Osteocyte (in vitro differentiated cells): ENCODE measurements at regions not wholly inside any gene's neighbourhood (a gene's known extent, or its start where the extent isn't known, plus 50 kb on each side); places are given as distances from the start of the nearest gene placed in this dataset.

Experiments
- DNase-seq: peaks from one replicate; pipeline ENCODE4 v3.0.0; 2021; ENCODE audit warnings: mixed read lengths; ENCODE audit not compliant: unreplicated experiment; ENCODE audit errors: extremely low spot score
- H3K27ac Mint-ChIP-seq: one replicate; pipeline ENCODE4 v1.8.0; 2021; ENCODE audit warnings: mild to moderate bottlenecking, mixed read lengths; ENCODE audit not compliant: unreplicated experiment
- H3K27me3 Mint-ChIP-seq: one replicate; pipeline ENCODE4 v1.8.0; 2021; ENCODE audit warnings: mixed read lengths; ENCODE audit not compliant: unreplicated experiment
- H3K36me3 Mint-ChIP-seq: one replicate; pipeline ENCODE4 v1.8.0; 2021; ENCODE audit warnings: mixed read lengths; ENCODE audit not compliant: unreplicated experiment
- H3K4me1 Mint-ChIP-seq: one replicate; pipeline ENCODE4 v1.8.0; 2021; ENCODE audit warnings: mixed read lengths; ENCODE audit not compliant: unreplicated experiment
- H3K4me3 Mint-ChIP-seq: one replicate; pipeline ENCODE4 v1.8.0; 2021; ENCODE audit warnings: mild to moderate bottlenecking, moderate library complexity, mixed read lengths; ENCODE audit not compliant: unreplicated experiment
- H3K9me3 Mint-ChIP-seq: one replicate; pipeline ENCODE4 v1.8.0; 2021; ENCODE audit warnings: mixed read lengths; ENCODE audit not compliant: unreplicated experiment
- TF ChIP-seq, protein P1 (sequence below): fragments of 200-600 bp; sonication (generic); IDR thresholded peaks from 2 replicates; pipeline ENCODE4 v1.5.0; 2021; ENCODE audit warnings: antibody characterized with exemption, mild to moderate bottlenecking, moderate library complexity

DNA sequence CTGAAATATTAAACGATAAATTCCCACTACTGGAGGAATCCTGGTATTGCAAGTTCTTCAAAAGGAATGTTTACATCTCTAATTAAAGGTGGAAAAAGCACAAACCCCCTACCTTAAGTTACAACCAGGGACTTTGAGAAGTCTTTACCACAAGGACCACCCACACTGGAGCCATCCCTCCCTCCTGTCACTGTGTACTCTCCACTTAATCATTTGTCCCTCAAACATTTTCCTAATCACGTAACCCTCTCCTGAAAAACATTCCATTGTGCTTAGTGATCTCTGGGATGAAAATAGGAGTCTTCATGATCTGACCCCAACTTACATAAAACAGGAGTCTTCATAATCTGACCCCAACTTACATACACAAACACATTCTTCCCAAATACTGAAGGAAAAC is 85.7 kb downstream of the SUCLG1 start:
- DNase-seq, result no peak
- no peaks in the 10 kb centered on the region for H3K4me1 Mint-ChIP-seq
- H3K4me3 Mint-ChIP-seq, result no peak overlapping the region
- TF ChIP-seq, protein P1, sequence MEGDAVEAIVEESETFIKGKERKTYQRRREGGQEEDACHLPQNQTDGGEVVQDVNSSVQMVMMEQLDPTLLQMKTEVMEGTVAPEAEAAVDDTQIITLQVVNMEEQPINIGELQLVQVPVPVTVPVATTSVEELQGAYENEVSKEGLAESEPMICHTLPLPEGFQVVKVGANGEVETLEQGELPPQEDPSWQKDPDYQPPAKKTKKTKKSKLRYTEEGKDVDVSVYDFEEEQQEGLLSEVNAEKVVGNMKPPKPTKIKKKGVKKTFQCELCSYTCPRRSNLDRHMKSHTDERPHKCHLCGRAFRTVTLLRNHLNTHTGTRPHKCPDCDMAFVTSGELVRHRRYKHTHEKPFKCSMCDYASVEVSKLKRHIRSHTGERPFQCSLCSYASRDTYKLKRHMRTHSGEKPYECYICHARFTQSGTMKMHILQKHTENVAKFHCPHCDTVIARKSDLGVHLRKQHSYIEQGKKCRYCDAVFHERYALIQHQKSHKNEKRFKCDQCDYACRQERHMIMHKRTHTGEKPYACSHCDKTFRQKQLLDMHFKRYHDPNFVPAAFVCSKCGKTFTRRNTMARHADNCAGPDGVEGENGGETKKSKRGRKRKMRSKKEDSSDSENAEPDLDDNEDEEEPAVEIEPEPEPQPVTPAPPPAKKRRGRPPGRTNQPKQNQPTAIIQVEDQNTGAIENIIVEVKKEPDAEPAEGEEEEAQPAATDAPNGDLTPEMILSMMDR, result no peak
- H3K36me3 Mint-ChIP-seq, result no peaks in the 10 kb centered on the region
- no peaks in the 10 kb centered on the region for H3K27me3 Mint-ChIP-seq
- H3K27ac Mint-ChIP-seq, result no peak overlapping the region
- no peaks in the 10 kb centered on the region for H3K9me3 Mint-ChIP-seq

DNA sequence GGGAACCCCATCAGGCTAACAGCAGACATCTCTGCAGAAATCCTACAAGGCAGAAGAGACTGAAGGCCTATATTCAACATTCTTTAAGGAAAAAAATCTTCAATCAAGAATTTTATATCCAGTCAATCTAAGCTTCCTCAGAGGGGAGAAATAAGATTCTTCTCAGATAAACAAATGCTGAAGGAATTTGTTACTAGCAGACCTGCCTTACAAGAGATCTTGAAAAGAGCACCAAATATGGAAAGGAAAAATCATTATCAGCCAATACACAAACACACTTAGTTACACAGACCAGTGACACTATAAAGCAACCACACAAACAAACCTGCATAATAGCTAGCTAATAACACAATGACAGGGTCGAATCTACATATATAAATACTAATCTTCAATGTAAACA is 96.5 kb downstream of the SUCLG1 start:
- H3K36me3 Mint-ChIP-seq, result no peaks in the 10 kb centered on the region
- no peak overlapping the region for H3K27ac Mint-ChIP-seq
- H3K27me3 Mint-ChIP-seq, result no peaks in the 10 kb centered on the region
- peaks cover 23% of the 10 kb centered on the region for H3K9me3 Mint-ChIP-seq
- TF ChIP-seq, protein P1, result no peak
- no peak for DNase-seq
- no peaks in the 10 kb centered on the region for H3K4me1 Mint-ChIP-seq
- H3K4me3 Mint-ChIP-seq, result no peak overlapping the region

DNA sequence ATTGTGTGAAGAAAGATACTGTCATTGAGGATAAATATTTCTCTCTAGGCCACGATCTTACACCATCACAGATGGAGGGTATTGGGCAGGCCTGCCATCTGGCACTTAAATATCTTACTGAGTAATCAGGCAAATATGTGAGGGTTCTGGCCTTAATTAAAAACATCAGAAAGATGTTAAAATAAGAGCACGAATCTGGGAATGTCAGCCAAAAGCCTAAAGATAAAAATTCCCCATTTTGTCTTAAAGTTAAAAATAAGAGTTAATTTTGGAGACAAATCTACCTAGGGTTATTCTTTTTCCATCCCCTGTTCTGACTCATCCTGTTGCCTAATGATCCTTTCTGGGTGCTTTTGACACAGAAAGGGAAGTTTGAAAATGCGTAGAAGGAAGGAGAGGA is 121.0 kb downstream of the SUCLG1 start:
- no peaks in the 10 kb centered on the region for H3K36me3 Mint-ChIP-seq
- no peaks in the 10 kb centered on the region for H3K9me3 Mint-ChIP-seq
- no peak overlapping the region for H3K4me3 Mint-ChIP-seq
- H3K27ac Mint-ChIP-seq, result no peak overlapping the region
- TF ChIP-seq, protein P1, result no peak
- no peak for DNase-seq
- no peaks in the 10 kb centered on the region for H3K4me1 Mint-ChIP-seq
- H3K27me3 Mint-ChIP-seq, result peaks cover 2% of the 10 kb centered on the region

DNA sequence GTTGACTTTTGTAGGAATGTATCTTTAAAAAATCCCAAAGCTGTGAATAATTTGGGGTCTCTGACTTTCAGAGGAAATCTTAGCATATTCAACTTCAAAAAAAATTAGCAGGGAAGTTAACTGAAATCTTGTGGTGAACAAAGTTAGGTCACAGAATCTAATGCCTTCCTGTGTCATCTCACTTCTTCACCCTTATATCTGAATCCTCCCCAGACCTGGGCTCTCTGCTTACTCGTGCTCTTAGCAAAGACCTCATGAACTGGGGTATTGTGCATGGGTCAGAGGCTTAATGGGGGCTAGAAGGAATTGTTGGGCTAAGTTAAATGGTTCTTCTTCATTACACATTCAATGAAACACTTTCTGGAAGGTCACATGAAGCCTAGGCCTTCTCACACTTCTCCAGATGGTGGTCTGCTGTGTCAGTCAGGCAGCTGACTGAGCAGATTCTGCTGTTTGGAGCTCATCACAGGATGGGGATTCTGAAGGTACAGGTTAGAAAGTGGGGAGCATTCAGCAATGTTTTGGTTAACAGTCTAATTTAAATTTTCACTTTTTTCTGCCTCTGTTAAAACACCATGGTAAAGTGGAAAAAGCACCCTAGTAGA is 131.3 kb downstream of the SUCLG1 start:
- TF ChIP-seq, protein P1, result no peak
- H3K4me1 Mint-ChIP-seq, result no peaks in the 10 kb centered on the region
- H3K9me3 Mint-ChIP-seq, result no peaks in the 10 kb centered on the region
- H3K4me3 Mint-ChIP-seq, result no peak overlapping the region
- peaks cover 6% of the 10 kb centered on the region for H3K27me3 Mint-ChIP-seq
- H3K27ac Mint-ChIP-seq, result no peak overlapping the region
- no peaks in the 10 kb centered on the region for H3K36me3 Mint-ChIP-seq
- DNase-seq, result no peak

DNA sequence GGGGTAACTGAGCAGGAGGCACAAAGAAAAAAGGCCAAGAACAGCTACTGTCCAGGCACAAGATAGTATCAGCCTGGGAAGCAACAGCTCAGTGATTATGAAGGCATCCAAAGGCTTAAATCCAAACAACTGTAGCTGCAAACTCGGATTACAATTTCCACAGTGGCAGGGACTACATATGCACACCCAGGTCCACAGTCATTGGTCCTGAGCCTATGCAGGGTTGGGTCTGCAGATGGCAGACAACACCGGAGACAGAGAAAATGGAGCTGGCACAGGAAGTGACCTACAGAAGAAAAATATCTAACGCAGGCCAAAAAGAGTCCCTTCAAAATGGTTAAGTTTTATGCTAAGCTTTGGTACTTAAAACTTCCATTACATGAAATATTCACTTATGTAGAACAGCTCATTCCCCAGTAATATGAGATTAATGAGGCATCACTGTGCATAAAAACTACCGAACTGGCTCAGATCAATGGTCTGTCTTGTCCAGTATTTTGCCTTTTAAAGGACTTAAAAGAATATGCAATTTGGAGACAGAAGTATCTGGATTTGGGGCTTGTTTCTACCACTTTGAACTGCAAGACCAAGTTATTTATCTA is 132.1 kb downstream of the SUCLG1 start:
- no peak for DNase-seq
- no peaks in the 10 kb centered on the region for H3K9me3 Mint-ChIP-seq
- peaks cover 6% of the 10 kb centered on the region for H3K27me3 Mint-ChIP-seq
- no peaks in the 10 kb centered on the region for H3K36me3 Mint-ChIP-seq
- TF ChIP-seq, protein P1, result no peak
- H3K27ac Mint-ChIP-seq, result no peak overlapping the region
- no peak overlapping the region for H3K4me3 Mint-ChIP-seq
- no peaks in the 10 kb centered on the region for H3K4me1 Mint-ChIP-seq
